Left lung (tissue), 4 donors: ENCODE measurements at regions not wholly inside any gene's neighbourhood (a gene's known extent, or its start where the extent isn't known, plus 50 kb on each side); places are given as distances from the start of the nearest gene placed in this dataset.
A peak's percentile ranks its signal among the peaks of the same experiment; 100 is the strongest.

ENCODE experiments used
- ATAC-seq: fragments of 200-7000 bp; cut with Tn5 transposase; one replicate; pipeline ENCODE4 v1.9.1; 2020; ENCODE audit warnings: moderate library complexity
- DNase-seq, 4 donors: peaks; one replicate each; pipeline ENCODE4 v3.0.0-alpha.2; 2013 to 2020
- H3K27ac ChIP-seq, 2 donors: fragments of 200-600 bp; sonication (generic) in 1 of 2; one replicate each; pipeline versions ENCODE4 v1.5.0 to v1.8.0; 2020 to 2021
- H3K27me3 ChIP-seq, 2 donors: fragments of 200-600 bp; sonication (generic) in 1 of 2; one replicate each; pipeline versions ENCODE4 v1.5.0 to v1.8.0; 2020 to 2021
- H3K36me3 ChIP-seq, 2 donors: fragments of 200-600 bp; sonication (generic) in 1 of 2; one replicate each; pipeline versions ENCODE4 v1.5.0 to v1.8.0; 2020 to 2021
- H3K4me1 ChIP-seq, 2 donors: fragments of 200-600 bp; one replicate each; pipeline ENCODE4 v1.8.0; 2021
- H3K4me3 ChIP-seq, 2 donors: fragments of 200-600 bp; sonication (generic) in 1 of 2; one replicate each; pipeline versions ENCODE4 v1.5.0 to v1.8.0; 2020 to 2021; ENCODE audit warnings: mild to moderate bottlenecking in 1 of 2
- H3K9me3 ChIP-seq, 2 donors: fragments of 200-600 bp; sonication (generic) in 1 of 2; one replicate each; pipeline versions ENCODE4 v1.5.0 to v1.8.0; 2020 to 2021
- CTCF ChIP-seq, 2 donors: fragments of 200-600 bp; sonication (generic) in 1 of 2; IDR thresholded peaks; one replicate each; pipeline versions ENCODE4 v1.5.0 to v1.8.0; 2021; ENCODE audit warnings: antibody characterized with exemption in 2 of 2
- intact Hi-C, 2 donors: fragments of 100-400 bp; cut with DNase I; formaldehyde crosslinking; loops; one replicate each; pipeline versions ENCODE4 v1.11.2 to v1.14.2; 2022
- donor health status: DM: no; HTN: yes; CAD: no.
- donor health status: DM: no; HTN: no; CAD: no.

GRCh38 chr3:147672035-147672434 lies 262.9 kb downstream of the ZIC1 start:
- Histone ChIP-seq H3K9me3 (no peaks in the 10 kb centered on the region), H3K4me3 (no peak overlapping the region), H3K4me1 (no peaks in the 10 kb centered on the region), H3K36me3 (no peaks in the 10 kb centered on the region), H3K27me3 (no peaks in the 10 kb centered on the region), H3K27ac (no peak overlapping the region)
- DNase-seq (no peak), ATAC-seq (no peak)
- no peak for TF ChIP-seq CTCF (IDR thresholded peaks at IDR 0.05)
- intact Hi-C loops, result no loop called here

- Histone ChIP-seq H3K4me1 (no peaks in the 10 kb centered on the region), H3K27ac (no peak overlapping the region), H3K36me3 (no peaks in the 10 kb centered on the region), H3K27me3 (no peaks in the 10 kb centered on the region), H3K4me3 (no peak overlapping the region), H3K9me3 (no peaks in the 10 kb centered on the region)
- DNase-seq (no peak), ATAC-seq (no peak)
- intact Hi-C loops, result no loop called here
- TF ChIP-seq CTCF (IDR thresholded peaks at IDR 0.05), result no peak
Measured at GRCh38 chr3:147672436-147672835, 263.3 kb downstream of the ZIC1 start.

GRCh38 chr3:147675761-147676160 lies 266.6 kb downstream of the ZIC1 start:
- DNase-seq (no peak), ATAC-seq (no peak)
- no peak overlapping the region for H3K27ac ChIP-seq
- intact Hi-C loops, result no loop called here
- TF ChIP-seq CTCF (IDR thresholded peaks at IDR 0.05), result no peak
- no peaks in the 10 kb centered on the region for H3K27me3 ChIP-seq
- no peaks in the 10 kb centered on the region for H3K4me1 ChIP-seq
- H3K9me3 ChIP-seq, result no peaks in the 10 kb centered on the region
- no peaks in the 10 kb centered on the region for H3K36me3 ChIP-seq
- no peak overlapping the region for H3K4me3 ChIP-seq

- DNase-seq, result peak in 1 of 4 donors; percentile 27
- H3K27me3 ChIP-seq, result no peaks in the 10 kb centered on the region
- no peak overlapping the region for H3K4me3 ChIP-seq
- no peak for ATAC-seq
- no peak for TF ChIP-seq CTCF (IDR thresholded peaks at IDR 0.05)
- H3K36me3 ChIP-seq, result no peaks in the 10 kb centered on the region
- no peak overlapping the region for H3K27ac ChIP-seq
- intact Hi-C loops, result no loop called here
- H3K9me3 ChIP-seq, result peaks cover 0 to 3% of the 10 kb centered on the region in 2 donors
- H3K4me1 ChIP-seq, result no peaks in the 10 kb centered on the region
Measured at GRCh38 chr3:147680837-147681483, 271.8 kb downstream of the ZIC1 start.

- Histone ChIP-seq H3K27ac (no peak overlapping the region), H3K4me3 (no peak overlapping the region), H3K27me3 (no peaks in the 10 kb centered on the region), H3K36me3 (no peaks in the 10 kb centered on the region), H3K9me3 (peaks cover 0 to 3% of the 10 kb centered on the region in 2 donors), H3K4me1 (no peaks in the 10 kb centered on the region)
- TF ChIP-seq CTCF (IDR thresholded peaks at IDR 0.05), result no peak
- ATAC-seq (no peak), DNase-seq (no peak)
- intact Hi-C loops, result no loop called here
Measured at GRCh38 chr3:147688868-147689267, 279.7 kb downstream of the ZIC1 start.
